ENCODE measurements at regions not wholly inside any gene's neighbourhood (a gene's known extent, or its start where the extent isn't known, plus 50 kb on each side); places are given as distances from the start of the nearest gene placed in this dataset.

DNA sequence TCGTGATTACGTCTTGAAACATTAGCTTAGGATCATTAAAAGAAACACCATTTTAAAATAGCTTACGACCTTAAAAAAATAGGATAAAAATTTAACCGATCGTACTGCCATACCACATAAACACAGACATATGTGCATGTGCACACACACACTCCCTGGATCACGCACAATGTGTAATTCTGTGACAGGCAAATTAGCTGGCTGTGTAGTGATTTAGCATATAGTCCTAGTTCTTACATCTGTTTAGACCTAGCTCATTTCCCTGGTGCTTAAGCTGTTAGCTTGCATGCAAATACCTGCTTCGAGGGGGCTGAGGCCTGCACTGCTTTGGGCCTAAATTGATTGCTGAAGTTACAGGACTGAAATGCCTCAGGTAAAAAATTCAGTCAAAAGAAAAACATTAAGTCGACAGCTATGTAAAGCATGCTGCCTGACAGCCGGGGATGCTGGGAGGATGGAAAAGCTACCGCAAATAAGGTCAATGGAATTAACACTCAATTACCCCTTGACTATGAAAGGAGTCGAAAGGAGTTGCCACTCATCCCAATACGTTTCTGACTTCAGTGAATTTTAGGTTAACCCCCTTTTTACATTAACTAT is 267.1 kb upstream of the FZD8 start:
- Histone ChIP-seq H3K4me3 (IDR thresholded peaks at IDR 0.05; ENCODE audit: insufficient read depth, low read depth, low read length) (no peak overlapping the region), H3K4me1 (ENCODE audit: low read depth, poor library complexity, severe bottlenecking) (no peaks in the 10 kb centered on the region), H3K79me2 (ENCODE audit: insufficient read depth, low read depth) (no peaks in the 10 kb centered on the region), H3K9ac (no peak overlapping the region), H3K36me3 (ENCODE audit: insufficient read depth) (no peaks in the 10 kb centered on the region), H4K20me1 (ENCODE audit: insufficient read depth) (no peaks in the 10 kb centered on the region), H3K27ac (no peak overlapping the region), H3K4me2 (no peak overlapping the region), H2AFZ (ENCODE audit: low read depth) (no peak overlapping the region), H3K27me3 (ENCODE audit: insufficient read depth, low read depth) (no peaks in the 10 kb centered on the region)
- TF ChIP-seq CTCF (conservative IDR thresholded peaks at IDR 0.05; ENCODE audit: low read depth, low read length) = no peak

- Histone ChIP-seq H3K9ac (no peak overlapping the region), H3K4me1 (ENCODE audit: low read depth, poor library complexity, severe bottlenecking) (no peaks in the 10 kb centered on the region), H4K20me1 (ENCODE audit: insufficient read depth) (no peaks in the 10 kb centered on the region), H3K36me3 (ENCODE audit: insufficient read depth) (no peaks in the 10 kb centered on the region), H3K4me2 (no peak overlapping the region), H3K79me2 (ENCODE audit: insufficient read depth, low read depth) (no peaks in the 10 kb centered on the region), H3K27ac (no peak overlapping the region), H3K27me3 (ENCODE audit: insufficient read depth, low read depth) (no peaks in the 10 kb centered on the region), H3K4me3 (IDR thresholded peaks at IDR 0.05; ENCODE audit: insufficient read depth, low read depth, low read length) (no peak overlapping the region), H2AFZ (ENCODE audit: low read depth) (no peak overlapping the region)
- no peak for TF ChIP-seq CTCF (conservative IDR thresholded peaks at IDR 0.05; ENCODE audit: low read depth, low read length)
Measured at GRCh38 chr10:35908451-35908850, 266.4 kb upstream of the FZD8 start.

GRCh38 chr10:35907548-35907947 is 265.5 kb upstream of the FZD8 start:
- H3K9ac ChIP-seq = no peak overlapping the region
- H4K20me1 ChIP-seq (ENCODE audit: insufficient read depth) = no peaks in the 10 kb centered on the region
- no peak overlapping the region for H2AFZ ChIP-seq (ENCODE audit: low read depth)
- H3K79me2 ChIP-seq (ENCODE audit: insufficient read depth, low read depth) = no peaks in the 10 kb centered on the region
- H3K4me1 ChIP-seq (ENCODE audit: low read depth, poor library complexity, severe bottlenecking) = no peaks in the 10 kb centered on the region
- H3K36me3 ChIP-seq (ENCODE audit: insufficient read depth) = no peaks in the 10 kb centered on the region
- no peak overlapping the region for H3K4me3 ChIP-seq (IDR thresholded peaks at IDR 0.05; ENCODE audit: insufficient read depth, low read depth, low read length)
- H3K27ac ChIP-seq = no peak overlapping the region
- no peak overlapping the region for H3K4me2 ChIP-seq
- no peak for TF ChIP-seq CTCF (conservative IDR thresholded peaks at IDR 0.05; ENCODE audit: low read depth, low read length)
- no peaks in the 10 kb centered on the region for H3K27me3 ChIP-seq (ENCODE audit: insufficient read depth, low read depth)

GRCh38 chr10:35906155-35906554 is 264.1 kb upstream of the FZD8 start:
- H3K4me1 ChIP-seq (ENCODE audit: low read depth, poor library complexity, severe bottlenecking) = no peaks in the 10 kb centered on the region
- H3K4me3 ChIP-seq (IDR thresholded peaks at IDR 0.05; ENCODE audit: insufficient read depth, low read depth, low read length) = no peak overlapping the region
- H3K79me2 ChIP-seq (ENCODE audit: insufficient read depth, low read depth) = no peaks in the 10 kb centered on the region
- no peaks in the 10 kb centered on the region for H4K20me1 ChIP-seq (ENCODE audit: insufficient read depth)
- no peak for TF ChIP-seq CTCF (conservative IDR thresholded peaks at IDR 0.05; ENCODE audit: low read depth, low read length)
- no peak overlapping the region for H3K4me2 ChIP-seq
- H3K27me3 ChIP-seq (ENCODE audit: insufficient read depth, low read depth) = no peaks in the 10 kb centered on the region
- no peak overlapping the region for H2AFZ ChIP-seq (ENCODE audit: low read depth)
- no peak overlapping the region for H3K27ac ChIP-seq
- H3K9ac ChIP-seq = no peak overlapping the region
- H3K36me3 ChIP-seq (ENCODE audit: insufficient read depth) = no peaks in the 10 kb centered on the region

Measured in KMS-11 (cell line).